ENCODE measurements at regions not wholly inside any gene's neighbourhood (a gene's known extent, or its start where the extent isn't known, plus 50 kb on each side); places are given as distances from the start of the nearest gene placed in this dataset.

DNA sequence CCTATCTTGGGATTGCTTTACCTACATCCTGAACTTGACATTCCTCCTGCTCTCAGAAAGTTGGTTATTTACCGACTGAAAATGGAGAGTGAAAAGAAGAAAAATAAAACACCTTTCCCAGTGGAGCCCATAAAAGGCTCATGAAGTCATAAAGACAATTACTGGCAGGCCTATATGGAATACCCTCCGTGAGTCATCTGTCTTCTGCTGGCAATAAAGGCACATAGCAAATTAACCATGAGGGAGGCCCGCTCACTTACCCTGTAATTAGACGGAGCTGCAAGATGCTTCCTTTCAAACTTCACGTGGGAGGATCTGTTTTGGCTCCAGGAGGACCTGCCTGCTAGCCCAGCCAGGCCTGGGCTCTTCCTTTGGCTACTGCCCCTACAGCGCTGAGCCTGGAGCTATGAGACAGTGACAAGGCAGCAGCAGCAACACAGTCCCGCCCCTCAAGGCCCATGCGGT, 540.4 kb downstream of the BUD13 start:
- H4K12ac ChIP-seq (ENCODE audit: low read depth, low read length), result no peak overlapping the region
- no peak overlapping the region for H3K4ac ChIP-seq (ENCODE audit: low read depth, low read length)
- DNase-seq, result no peak
- H3K4me1 ChIP-seq (ENCODE audit: control insufficient read depth in 1 of 2, insufficient read depth in 2 of 2, low read length in 2 of 2), result no peaks in the 10 kb centered on the region
- H3K14ac ChIP-seq (ENCODE audit: low read length), result no peak overlapping the region
- no peak overlapping the region for H2AFZ ChIP-seq (ENCODE audit: insufficient read depth, low read length, poor library complexity)
- no peak overlapping the region for H2AK5ac ChIP-seq (ENCODE audit: low read length)
- H4K8ac ChIP-seq (ENCODE audit: low read depth, low read length), result no peak overlapping the region
- no peak overlapping the region for H3K9ac ChIP-seq (ENCODE audit: low read length)
- no peak overlapping the region for H2BK5ac ChIP-seq (ENCODE audit: low read depth, low read length, poor library complexity)
- H3K4me2 ChIP-seq (ENCODE audit: low read length), result no peak overlapping the region
- no peak overlapping the region for H3K23ac ChIP-seq (ENCODE audit: low read length)
- H3K79me2 ChIP-seq (ENCODE audit: control insufficient read depth, insufficient read depth, low read length, poor library complexity), result no peaks in the 10 kb centered on the region
- H2BK120ac ChIP-seq (ENCODE audit: insufficient read depth, low read length, poor library complexity), result no peak overlapping the region
- H3K4me3 ChIP-seq (ENCODE audit: low read depth, low read length), result no peak overlapping the region
- no peaks in the 10 kb centered on the region for H3K36me3 ChIP-seq (ENCODE audit: control insufficient read depth in 1 of 2, insufficient read depth in 2 of 2, low read length in 2 of 2)
- no peaks in the 10 kb centered on the region for H3K27me3 ChIP-seq (ENCODE audit: insufficient read depth, low read length)
- no CpG with 5 or more reads among the region's 8 CpGs for WGBS (ENCODE audit: extremely low coverage, insufficient coverage, insufficient read length)
- H3K9me3 ChIP-seq (ENCODE audit: insufficient read depth, low read depth, low read length), result peaks cover 4% of the 10 kb centered on the region
- no peaks in the 10 kb centered on the region for H3K79me1 ChIP-seq (ENCODE audit: low read length)
- H3K27ac ChIP-seq (ENCODE audit: low read depth, low read length), result no peak overlapping the region
- H2BK12ac ChIP-seq (ENCODE audit: low read length), result no peak overlapping the region
- H3K18ac ChIP-seq (ENCODE audit: low read length), result no peak overlapping the region
- no peak overlapping the region for H4K91ac ChIP-seq (ENCODE audit: low read depth, low read length)

DNA sequence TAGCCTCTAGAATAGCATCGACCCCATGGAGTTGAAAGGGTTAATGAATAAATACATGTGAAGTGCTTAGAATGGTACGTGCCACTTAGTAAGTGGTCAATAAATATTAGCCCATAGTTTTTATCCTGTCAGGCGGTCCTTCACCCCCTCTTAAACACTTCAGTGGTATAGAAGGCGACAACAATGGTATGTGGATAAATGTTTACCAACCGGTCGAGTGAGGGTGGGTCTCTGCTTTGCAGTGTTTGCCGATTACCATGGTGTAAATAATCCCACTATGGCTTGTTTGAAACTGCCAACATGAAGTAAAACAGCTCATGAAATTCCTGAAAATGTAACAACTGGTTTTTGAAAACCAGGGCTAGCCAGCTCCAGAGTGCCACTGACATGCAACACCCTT, 541.2 kb downstream of the BUD13 start:
- no peak overlapping the region for H4K91ac ChIP-seq (ENCODE audit: low read depth, low read length)
- no peak overlapping the region for H2AFZ ChIP-seq (ENCODE audit: insufficient read depth, low read length, poor library complexity)
- H3K27me3 ChIP-seq (ENCODE audit: insufficient read depth, low read length), result no peaks in the 10 kb centered on the region
- H3K36me3 ChIP-seq (ENCODE audit: control insufficient read depth in 1 of 2, insufficient read depth in 2 of 2, low read length in 2 of 2), result no peaks in the 10 kb centered on the region
- DNase-seq, result no peak
- no peak overlapping the region for H3K4me2 ChIP-seq (ENCODE audit: low read length)
- WGBS (ENCODE audit: extremely low coverage, insufficient coverage, insufficient read length), result no CpG with 5 or more reads among the region's 7 CpGs
- H3K4me1 ChIP-seq (ENCODE audit: control insufficient read depth in 1 of 2, insufficient read depth in 2 of 2, low read length in 2 of 2), result no peaks in the 10 kb centered on the region
- H4K12ac ChIP-seq (ENCODE audit: low read depth, low read length), result no peak overlapping the region
- H3K79me1 ChIP-seq (ENCODE audit: low read length), result no peaks in the 10 kb centered on the region
- H3K9me3 ChIP-seq (ENCODE audit: insufficient read depth, low read depth, low read length), result peaks cover 4% of the 10 kb centered on the region
- H3K4ac ChIP-seq (ENCODE audit: low read depth, low read length), result no peak overlapping the region
- H4K8ac ChIP-seq (ENCODE audit: low read depth, low read length), result no peak overlapping the region
- H2AK5ac ChIP-seq (ENCODE audit: low read length), result no peak overlapping the region
- no peak overlapping the region for H3K14ac ChIP-seq (ENCODE audit: low read length)
- H2BK12ac ChIP-seq (ENCODE audit: low read length), result no peak overlapping the region
- no peak overlapping the region for H3K9ac ChIP-seq (ENCODE audit: low read length)
- H3K4me3 ChIP-seq (ENCODE audit: low read depth, low read length), result no peak overlapping the region
- no peak overlapping the region for H2BK5ac ChIP-seq (ENCODE audit: low read depth, low read length, poor library complexity)
- no peak overlapping the region for H3K18ac ChIP-seq (ENCODE audit: low read length)
- no peaks in the 10 kb centered on the region for H3K79me2 ChIP-seq (ENCODE audit: control insufficient read depth, insufficient read depth, low read length, poor library complexity)
- no peak overlapping the region for H2BK120ac ChIP-seq (ENCODE audit: insufficient read depth, low read length, poor library complexity)
- no peak overlapping the region for H3K23ac ChIP-seq (ENCODE audit: low read length)
- H3K27ac ChIP-seq (ENCODE audit: low read depth, low read length), result no peak overlapping the region

DNA sequence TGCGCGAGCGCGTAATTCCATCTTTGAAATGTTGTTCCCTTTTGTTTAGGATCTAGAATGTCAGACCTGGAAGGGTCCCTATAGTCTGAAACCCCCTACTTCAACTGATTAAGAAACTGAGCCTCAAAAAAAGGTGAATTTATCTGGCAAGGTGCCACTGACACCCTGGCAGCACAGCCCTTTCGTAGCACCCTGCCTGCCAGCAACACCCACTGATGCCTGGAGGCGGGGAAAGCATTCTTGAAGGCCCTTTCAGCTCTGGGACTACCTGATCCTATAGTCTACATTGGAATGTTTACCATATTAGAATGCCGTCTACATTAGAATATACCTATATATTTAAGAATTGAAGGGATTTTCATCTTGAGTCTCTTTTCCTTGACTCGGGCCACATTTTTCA, 542.3 kb downstream of the BUD13 start:
- H3K9ac ChIP-seq (ENCODE audit: low read length), result no peak overlapping the region
- H3K79me2 ChIP-seq (ENCODE audit: control insufficient read depth, insufficient read depth, low read length, poor library complexity), result no peaks in the 10 kb centered on the region
- no peak overlapping the region for H2AK5ac ChIP-seq (ENCODE audit: low read length)
- H3K4me3 ChIP-seq (ENCODE audit: low read depth, low read length), result no peak overlapping the region
- H4K8ac ChIP-seq (ENCODE audit: low read depth, low read length), result no peak overlapping the region
- no peak overlapping the region for H4K91ac ChIP-seq (ENCODE audit: low read depth, low read length)
- no peaks in the 10 kb centered on the region for H3K36me3 ChIP-seq (ENCODE audit: control insufficient read depth in 1 of 2, insufficient read depth in 2 of 2, low read length in 2 of 2)
- H2AFZ ChIP-seq (ENCODE audit: insufficient read depth, low read length, poor library complexity), result no peak overlapping the region
- H3K27ac ChIP-seq (ENCODE audit: low read depth, low read length), result no peak overlapping the region
- no peak overlapping the region for H2BK12ac ChIP-seq (ENCODE audit: low read length)
- H3K18ac ChIP-seq (ENCODE audit: low read length), result no peak overlapping the region
- peaks cover 4% of the 10 kb centered on the region for H3K9me3 ChIP-seq (ENCODE audit: insufficient read depth, low read depth, low read length)
- no peak overlapping the region for H4K12ac ChIP-seq (ENCODE audit: low read depth, low read length)
- H3K4ac ChIP-seq (ENCODE audit: low read depth, low read length), result no peak overlapping the region
- no peak overlapping the region for H3K4me2 ChIP-seq (ENCODE audit: low read length)
- no peak overlapping the region for H3K14ac ChIP-seq (ENCODE audit: low read length)
- H3K79me1 ChIP-seq (ENCODE audit: low read length), result no peaks in the 10 kb centered on the region
- H3K4me1 ChIP-seq (ENCODE audit: control insufficient read depth in 1 of 2, insufficient read depth in 2 of 2, low read length in 2 of 2), result no peaks in the 10 kb centered on the region
- no CpG with 5 or more reads among the region's 8 CpGs for WGBS (ENCODE audit: extremely low coverage, insufficient coverage, insufficient read length)
- DNase-seq, result no peak
- H3K27me3 ChIP-seq (ENCODE audit: insufficient read depth, low read length), result no peaks in the 10 kb centered on the region
- H3K23ac ChIP-seq (ENCODE audit: low read length), result no peak overlapping the region
- H2BK120ac ChIP-seq (ENCODE audit: insufficient read depth, low read length, poor library complexity), result no peak overlapping the region
- no peak overlapping the region for H2BK5ac ChIP-seq (ENCODE audit: low read depth, low read length, poor library complexity)

DNA sequence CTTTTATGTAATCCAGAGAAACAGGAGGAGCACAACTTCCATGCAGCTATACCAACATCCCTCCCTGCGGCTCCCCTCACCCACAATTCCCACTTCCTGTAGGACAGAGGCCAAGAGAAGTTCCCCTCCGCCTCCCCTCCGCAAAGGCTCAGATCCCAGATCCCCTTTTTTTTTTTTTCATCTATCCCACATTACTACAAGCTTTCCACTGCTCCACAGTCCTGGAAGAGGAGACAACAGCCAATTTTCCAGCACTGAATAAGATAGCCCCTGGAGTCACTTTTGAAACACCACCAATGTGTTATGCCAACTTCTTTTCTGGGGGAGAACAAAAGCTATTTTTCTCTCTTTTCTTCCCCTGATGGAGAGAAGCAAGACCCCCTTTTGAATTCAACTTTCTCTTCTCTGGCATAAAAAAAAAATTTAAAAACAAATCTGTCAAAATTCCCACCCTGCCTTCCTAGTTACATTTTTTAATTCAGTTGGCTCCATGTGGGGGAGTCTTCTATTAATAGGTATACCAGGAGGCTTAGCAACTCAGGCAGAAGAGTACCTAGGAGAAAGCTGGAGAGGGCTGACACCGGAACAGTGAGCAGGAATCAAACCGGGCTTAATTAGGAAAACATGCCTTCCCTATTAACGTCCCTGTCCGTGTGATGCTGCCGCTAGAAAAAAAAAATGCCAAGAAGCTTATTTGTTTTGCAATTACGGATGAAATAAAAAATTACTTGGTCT, 543.4 kb downstream of the BUD13 start:
- peaks cover 4% of the 10 kb centered on the region for H3K9me3 ChIP-seq (ENCODE audit: insufficient read depth, low read depth, low read length)
- H3K36me3 ChIP-seq (ENCODE audit: control insufficient read depth in 1 of 2, insufficient read depth in 2 of 2, low read length in 2 of 2), result no peaks in the 10 kb centered on the region
- no peak overlapping the region for H2AFZ ChIP-seq (ENCODE audit: insufficient read depth, low read length, poor library complexity)
- H2AK5ac ChIP-seq (ENCODE audit: low read length), result no peak overlapping the region
- H3K4me3 ChIP-seq (ENCODE audit: low read depth, low read length), result no peak overlapping the region
- H3K14ac ChIP-seq (ENCODE audit: low read length), result no peak overlapping the region
- no peaks in the 10 kb centered on the region for H3K27me3 ChIP-seq (ENCODE audit: insufficient read depth, low read length)
- H3K79me1 ChIP-seq (ENCODE audit: low read length), result no peaks in the 10 kb centered on the region
- H3K4ac ChIP-seq (ENCODE audit: low read depth, low read length), result no peak overlapping the region
- no peak overlapping the region for H2BK12ac ChIP-seq (ENCODE audit: low read length)
- H3K18ac ChIP-seq (ENCODE audit: low read length), result no peak overlapping the region
- H3K4me2 ChIP-seq (ENCODE audit: low read length), result no peak overlapping the region
- no peak for DNase-seq
- H4K91ac ChIP-seq (ENCODE audit: low read depth, low read length), result no peak overlapping the region
- H4K8ac ChIP-seq (ENCODE audit: low read depth, low read length), result no peak overlapping the region
- no peak overlapping the region for H2BK5ac ChIP-seq (ENCODE audit: low read depth, low read length, poor library complexity)
- WGBS (ENCODE audit: extremely low coverage, insufficient coverage, insufficient read length), result no CpG with 5 or more reads among the region's 9 CpGs
- H4K12ac ChIP-seq (ENCODE audit: low read depth, low read length), result no peak overlapping the region
- H3K9ac ChIP-seq (ENCODE audit: low read length), result no peak overlapping the region
- no peak overlapping the region for H2BK120ac ChIP-seq (ENCODE audit: insufficient read depth, low read length, poor library complexity)
- H3K27ac ChIP-seq (ENCODE audit: low read depth, low read length), result no peak overlapping the region
- H3K23ac ChIP-seq (ENCODE audit: low read length), result no peak overlapping the region
- no peaks in the 10 kb centered on the region for H3K4me1 ChIP-seq (ENCODE audit: control insufficient read depth in 1 of 2, insufficient read depth in 2 of 2, low read length in 2 of 2)
- no peaks in the 10 kb centered on the region for H3K79me2 ChIP-seq (ENCODE audit: control insufficient read depth, insufficient read depth, low read length, poor library complexity)

All from trophoblast cell (in vitro differentiated cells and primary cell).